ENCODE measurements at regions not wholly inside any gene's neighbourhood (a gene's known extent, or its start where the extent isn't known, plus 50 kb on each side); places are given as distances from the start of the nearest gene placed in this dataset.
"Not testable (repeated sequence)": the region's sequence is repeated elsewhere in the genome, so short reads cannot be mapped to it uniquely, and the experiment has no call there.

- no peak for DNase-seq (ENCODE audit: low read depth, low spot score)
Observed at GRCh38 chr3:159652452-159652851, 336.2 kb upstream of the IL12A start.

- DNase-seq (ENCODE audit: low read depth, low spot score) = no peak
Observed at GRCh38 chr3:159654183-159655134, 334.2 kb upstream of the IL12A start.

GRCh38 chr3:159655202-159655601, 333.4 kb upstream of the IL12A start:
- DNase-seq (ENCODE audit: low read depth, low spot score) = no peak

- DNase-seq (ENCODE audit: low read depth, low spot score) = no peak
Observed at GRCh38 chr3:159657176-159657575, 331.5 kb upstream of the IL12A start.

- DNase-seq (ENCODE audit: low read depth, low spot score) = no peak
Observed at GRCh38 chr3:159657629-159658028, 331.0 kb upstream of the IL12A start.

GRCh38 chr3:159660326-159660725, 328.3 kb upstream of the IL12A start:
- no peak for DNase-seq (ENCODE audit: low read depth, low spot score)

GRCh38 chr3:159660901-159661300, 327.7 kb upstream of the IL12A start:
- no peak for DNase-seq (ENCODE audit: low read depth, low spot score)

- no peak for DNase-seq (ENCODE audit: low read depth, low spot score)
Observed at GRCh38 chr3:159662549-159662948, 326.1 kb upstream of the IL12A start.

GRCh38 chr3:159664006-159664405, 324.6 kb upstream of the IL12A start:
- DNase-seq (ENCODE audit: low read depth, low spot score) = no peak

GRCh38 chr3:159664653-159665052, 324.0 kb upstream of the IL12A start:
- no peak for DNase-seq (ENCODE audit: low read depth, low spot score)

GRCh38 chr3:159667261-159667660, 321.4 kb upstream of the IL12A start:
- DNase-seq (ENCODE audit: low read depth, low spot score) = no peak

GRCh38 chr3:159668461-159668860, 320.2 kb upstream of the IL12A start:
- DNase-seq (ENCODE audit: low read depth, low spot score) = no peak

GRCh38 chr3:159668990-159669476, 319.6 kb upstream of the IL12A start:
- peak; percentile 3 for DNase-seq (ENCODE audit: low read depth, low spot score)

GRCh38 chr3:159669766-159670165, 318.9 kb upstream of the IL12A start:
- peak; percentile 50 for DNase-seq (ENCODE audit: low read depth, low spot score)

- no peak for DNase-seq (ENCODE audit: low read depth, low spot score)
Observed at GRCh38 chr3:159672728-159673688, 315.6 kb upstream of the IL12A start.

- no peak for DNase-seq (ENCODE audit: low read depth, low spot score)
Observed at GRCh38 chr3:159674583-159674982, 314.1 kb upstream of the IL12A start.

GRCh38 chr3:159675285-159675684, 313.4 kb upstream of the IL12A start:
- no peak for DNase-seq (ENCODE audit: low read depth, low spot score)

- DNase-seq (ENCODE audit: low read depth, low spot score) = no peak
Observed at GRCh38 chr3:159679900-159680299, 308.7 kb upstream of the IL12A start.

GRCh38 chr3:159681717-159682116, 306.9 kb upstream of the IL12A start:
- DNase-seq (ENCODE audit: low read depth, low spot score) = not testable (repeated sequence)

GRCh38 chr3:159685801-159686200, 302.8 kb upstream of the IL12A start:
- DNase-seq (ENCODE audit: low read depth, low spot score) = no peak

- no peak for DNase-seq (ENCODE audit: low read depth, low spot score)
Observed at GRCh38 chr3:159693226-159693625, 295.4 kb upstream of the IL12A start.
